ENCODE measurements at regions not wholly inside any gene's neighbourhood (a gene's known extent, or its start where the extent isn't known, plus 50 kb on each side); places are given as distances from the start of the nearest gene placed in this dataset.

DNA sequence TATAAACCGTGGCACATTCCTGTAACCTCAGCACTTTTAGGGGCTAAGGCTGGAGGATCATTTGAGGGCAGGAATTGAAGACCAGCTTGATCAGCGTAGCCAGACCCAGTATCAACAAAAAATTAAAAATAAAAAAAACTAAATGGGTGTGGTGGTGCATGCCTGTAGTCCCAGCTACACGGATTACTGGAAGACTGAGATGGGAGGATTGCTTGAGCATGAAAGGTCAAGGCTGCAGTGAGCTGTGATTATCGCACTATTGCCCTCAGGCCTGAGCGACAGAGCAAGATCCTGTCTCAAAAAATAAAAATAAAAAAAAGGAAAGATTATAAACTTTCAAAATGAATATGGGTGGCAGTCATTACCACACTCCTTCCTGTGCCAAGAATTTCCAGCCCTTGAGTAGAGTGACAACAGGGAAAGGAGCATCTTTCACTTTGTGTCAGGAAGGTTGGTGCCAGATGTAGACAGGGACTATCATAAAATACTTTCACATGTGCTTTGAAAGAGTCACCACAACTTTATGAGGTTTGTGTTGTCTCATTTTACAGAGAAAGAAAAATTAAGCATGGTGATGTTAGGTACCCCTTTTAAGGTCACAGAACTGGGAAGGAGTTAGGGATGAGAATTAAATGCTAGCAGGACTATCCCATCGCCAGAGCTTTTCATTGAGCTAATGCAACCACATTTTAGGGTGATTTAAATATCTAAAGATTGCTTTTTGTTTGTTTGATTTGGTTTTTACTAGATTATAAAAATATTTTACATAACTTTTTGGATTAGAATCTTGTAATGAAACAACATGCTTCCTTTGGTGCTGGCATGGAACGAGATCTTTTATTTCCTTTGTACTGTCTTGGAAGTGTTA is 1617.4 kb upstream of the ACVR2A start:
- intact Hi-C loops (cut with DNase I, micrococcal nuclease), result no loop called here

DNA sequence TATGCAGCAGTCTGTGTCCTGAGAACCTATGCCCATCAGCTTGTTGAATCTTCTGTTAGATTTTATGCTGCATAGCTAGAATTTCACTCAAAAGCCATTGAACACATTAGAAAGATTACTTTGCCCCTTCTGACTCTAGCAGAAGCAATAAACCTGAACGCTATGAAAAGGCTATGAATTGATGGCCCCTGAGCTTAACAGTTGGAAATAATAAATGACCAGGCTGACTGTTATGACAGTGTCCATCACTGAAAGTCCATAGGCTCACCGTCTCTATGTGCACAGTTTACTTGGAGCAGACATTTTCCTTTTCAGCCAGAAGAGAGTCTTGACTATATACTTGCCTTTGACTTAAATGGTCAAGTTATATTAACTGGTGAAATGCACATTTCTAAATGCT is 1618.8 kb upstream of the ACVR2A start:
- intact Hi-C loops (cut with DNase I, micrococcal nuclease), result no loop called here
- H3K4me1 ChIP-seq (ENCODE audit: low read depth), result no peaks in the 10 kb centered on the region
- ATAC-seq, result no peak
- DNase-seq, result no peak
- no peak overlapping the region for H3K4me3 ChIP-seq
- no peaks in the 10 kb centered on the region for H3K36me3 ChIP-seq (ENCODE audit: low read depth)
- no peak for TF ChIP-seq CTCF (IDR thresholded peaks at IDR 0.05)
- no peaks in the 10 kb centered on the region for H3K9me3 ChIP-seq

More for the DNA sequence above, 1617.4 kb upstream of the ACVR2A start:
- H3K9me3 ChIP-seq, result no peaks in the 10 kb centered on the region
- ATAC-seq (no peak), DNase-seq (no peak)
- no peak overlapping the region for H3K4me3 ChIP-seq
- TF ChIP-seq CTCF (IDR thresholded peaks at IDR 0.05), result no peak
- no peaks in the 10 kb centered on the region for H3K36me3 ChIP-seq (ENCODE audit: low read depth)
- H3K4me1 ChIP-seq (ENCODE audit: low read depth), result no peaks in the 10 kb centered on the region

- H3K4me3 ChIP-seq, result no peak overlapping the region
- intact Hi-C loops (cut with DNase I, micrococcal nuclease), result no loop called here
- H3K36me3 ChIP-seq (ENCODE audit: low read depth), result no peaks in the 10 kb centered on the region
- ATAC-seq (no peak), DNase-seq (no peak)
- no peaks in the 10 kb centered on the region for H3K9me3 ChIP-seq
- TF ChIP-seq CTCF (IDR thresholded peaks at IDR 0.05), result no peak
- H3K4me1 ChIP-seq (ENCODE audit: low read depth), result no peaks in the 10 kb centered on the region
These were observed 1623.0 kb upstream of the ACVR2A start for GRCh38 chr2:146221826-146222225.

DNA sequence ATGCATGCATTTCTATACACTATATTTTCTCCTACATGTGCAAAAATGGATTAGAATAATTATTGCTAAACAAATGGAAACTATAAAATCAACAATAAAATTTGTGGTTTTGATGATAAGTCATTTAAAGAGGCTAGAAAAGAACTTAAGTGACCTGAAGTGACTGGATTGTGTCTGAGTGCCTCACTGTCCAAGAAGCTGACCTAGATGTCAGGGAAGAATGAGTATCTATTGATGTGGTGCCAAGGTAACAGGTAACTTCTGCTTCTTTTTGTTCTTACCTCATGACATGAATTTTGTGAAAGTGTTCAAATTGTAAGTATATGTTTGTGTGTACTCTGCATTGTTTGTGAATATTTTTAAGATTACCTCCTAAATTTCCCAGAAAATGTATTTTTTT is 1623.9 kb upstream of the ACVR2A start:
- intact Hi-C loops (cut with DNase I, micrococcal nuclease), result no loop called here
- no peak for DNase-seq
- no peak for ATAC-seq
- no peaks in the 10 kb centered on the region for H3K9me3 ChIP-seq
- no peaks in the 10 kb centered on the region for H3K36me3 ChIP-seq (ENCODE audit: low read depth)
- no peak for TF ChIP-seq CTCF (IDR thresholded peaks at IDR 0.05)
- no peaks in the 10 kb centered on the region for H3K4me1 ChIP-seq (ENCODE audit: low read depth)
- H3K4me3 ChIP-seq, result no peak overlapping the region

- Histone ChIP-seq H3K36me3 (ENCODE audit: low read depth) (no peaks in the 10 kb centered on the region), H3K4me3 (no peak overlapping the region), H3K4me1 (ENCODE audit: low read depth) (peaks cover 5% of the 10 kb centered on the region), H3K9me3 (no peaks in the 10 kb centered on the region)
- DNase-seq (peak in 1 of 3 donors; percentile 51), ATAC-seq (peak; percentile 79)
- no peak for TF ChIP-seq CTCF (IDR thresholded peaks at IDR 0.05)
- intact Hi-C loops (cut with DNase I, micrococcal nuclease), result no loop called here
These were observed 1630.4 kb upstream of the ACVR2A start for GRCh38 chr2:146214394-146214929.

Measured in mucosa of descending colon (tissue), 3 donors.